ENCODE measurements at regions not wholly inside any gene's neighbourhood (a gene's known extent, or its start where the extent isn't known, plus 50 kb on each side); places are given as distances from the start of the nearest gene placed in this dataset.

GRCh38 chr4:56197387-56197786 lies 189.9 kb downstream of the AASDH start:
- POLR2A ChIA-PET: no interaction called here
- Histone ChIP-seq H3K4me3 (ENCODE audit: low read depth, low read length) (no peak overlapping the region), H3K36me3 (ENCODE audit: control insufficient read depth, insufficient read depth, low read length) (no peaks in the 10 kb centered on the region), H3K27me3 (ENCODE audit: control insufficient read depth, insufficient read depth, low read length) (no peaks in the 10 kb centered on the region)
- CTCF ChIA-PET: interaction anchor here (0.7 kb wide), 1 partner anchor 137 kb away, joined by 3 read pairs; no protein-coding TSS in a partner anchor
- DNase-seq (ENCODE audit: low read depth): no peak
- no peak for TF ChIP-seq CTCF (IDR thresholded peaks at IDR 0.05; ENCODE audit: insufficient read depth, low read depth, low read length)

- Histone ChIP-seq H3K27me3 (ENCODE audit: control insufficient read depth, insufficient read depth, low read length) (no peaks in the 10 kb centered on the region), H3K36me3 (ENCODE audit: control insufficient read depth, insufficient read depth, low read length) (no peaks in the 10 kb centered on the region), H3K4me3 (ENCODE audit: low read depth, low read length) (no peak overlapping the region)
- TF ChIP-seq CTCF (IDR thresholded peaks at IDR 0.05; ENCODE audit: insufficient read depth, low read depth, low read length): no peak
- no peak for DNase-seq (ENCODE audit: low read depth)
- CTCF ChIA-PET: no interaction called here
- POLR2A ChIA-PET: no interaction called here
Observed at GRCh38 chr4:56195025-56195424, 192.3 kb downstream of the AASDH start.

DNA sequence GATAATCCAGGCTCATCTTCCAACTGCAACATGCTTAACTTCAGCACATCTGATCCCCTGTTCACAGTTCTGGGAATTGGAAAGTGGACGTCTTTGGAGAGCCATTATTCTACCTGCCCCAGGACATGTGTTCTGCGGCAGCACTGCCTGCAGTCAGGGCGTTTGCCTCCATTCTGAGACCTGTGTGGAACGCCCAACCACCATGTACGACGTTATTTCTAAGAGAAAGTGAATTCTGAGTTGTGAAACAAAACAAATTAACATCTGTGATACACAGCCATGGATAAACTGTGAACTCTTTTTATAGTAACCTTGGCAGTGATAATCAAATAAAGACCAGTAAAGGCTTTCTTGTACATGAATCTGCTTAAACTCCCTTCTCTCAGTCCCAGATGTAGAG lies 195.8 kb downstream of the AASDH start:
- Histone ChIP-seq H3K4me3 (ENCODE audit: low read depth, low read length) (no peak overlapping the region), H3K27me3 (ENCODE audit: control insufficient read depth, insufficient read depth, low read length) (no peaks in the 10 kb centered on the region), H3K36me3 (ENCODE audit: control insufficient read depth, insufficient read depth, low read length) (no peaks in the 10 kb centered on the region)
- TF ChIP-seq CTCF (IDR thresholded peaks at IDR 0.05; ENCODE audit: insufficient read depth, low read depth, low read length): no peak
- no peak for DNase-seq (ENCODE audit: low read depth)
- ChIA-PET POLR2A (no interaction called here), CTCF (no interaction called here)

DNA sequence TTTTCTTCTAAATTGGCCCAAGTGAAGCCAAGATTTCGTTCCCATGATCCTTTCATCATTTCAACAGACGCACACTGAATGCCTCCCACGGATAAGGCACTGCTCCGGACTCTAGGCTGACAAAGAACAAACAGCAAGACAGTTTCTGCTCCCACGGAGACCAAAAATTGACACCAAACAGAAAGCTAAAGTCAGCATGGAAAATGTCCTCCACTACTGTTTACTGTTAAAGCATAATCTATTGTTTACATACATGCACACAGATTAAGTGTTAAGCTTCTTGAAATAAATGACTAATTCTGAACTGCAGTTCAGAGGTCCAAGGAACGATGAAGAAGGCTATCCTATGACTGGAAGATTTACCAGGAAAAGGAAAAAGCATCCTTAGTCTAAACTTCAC lies 199.6 kb downstream of the AASDH start:
- H3K4me3 ChIP-seq (ENCODE audit: low read depth, low read length): no peak overlapping the region
- no peaks in the 10 kb centered on the region for H3K36me3 ChIP-seq (ENCODE audit: control insufficient read depth, insufficient read depth, low read length)
- DNase-seq (ENCODE audit: low read depth): no peak
- no peak for TF ChIP-seq CTCF (IDR thresholded peaks at IDR 0.05; ENCODE audit: insufficient read depth, low read depth, low read length)
- H3K27me3 ChIP-seq (ENCODE audit: control insufficient read depth, insufficient read depth, low read length): no peaks in the 10 kb centered on the region
- CTCF ChIA-PET: interaction anchor here (1.5 kb wide), 1 partner anchor 14 kb away, joined by 3 read pairs; no protein-coding TSS in a partner anchor
- POLR2A ChIA-PET: no interaction called here

GRCh38 chr4:56186808-56187523 lies 200.3 kb downstream of the AASDH start:
- ChIA-PET POLR2A (no interaction called here), CTCF (interaction anchor here (1.5 kb wide), 1 partner anchor 15 kb away, joined by 3 read pairs; no protein-coding TSS in a partner anchor)
- no peaks in the 10 kb centered on the region for H3K36me3 ChIP-seq (ENCODE audit: control insufficient read depth, insufficient read depth, low read length)
- H3K4me3 ChIP-seq (ENCODE audit: low read depth, low read length): no peak overlapping the region
- no peak for DNase-seq (ENCODE audit: low read depth)
- TF ChIP-seq CTCF (IDR thresholded peaks at IDR 0.05; ENCODE audit: insufficient read depth, low read depth, low read length): no peak
- no peaks in the 10 kb centered on the region for H3K27me3 ChIP-seq (ENCODE audit: control insufficient read depth, insufficient read depth, low read length)

Data from BJ (cell line).